ENCODE measurements at regions not wholly inside any gene's neighbourhood (a gene's known extent, or its start where the extent isn't known, plus 50 kb on each side); places are given as distances from the start of the nearest gene placed in this dataset.
"Not testable (repeated sequence)": the region's sequence is repeated elsewhere in the genome, so short reads cannot be mapped to it uniquely, and the experiment has no call there.

GRCh38 chr11:67804435-67805252 is 130.2 kb upstream of the ALDH3B2 start:
- not testable (repeated sequence) for DNase-seq

GRCh38 chr11:67803519-67803918 is 129.1 kb upstream of the ALDH3B2 start:
- not testable (repeated sequence) for DNase-seq

GRCh38 chr11:67803055-67803454 is 128.6 kb upstream of the ALDH3B2 start:
- DNase-seq: not testable (repeated sequence)

- not testable (repeated sequence) for DNase-seq
Measured at GRCh38 chr11:67802623-67803022, 128.2 kb upstream of the ALDH3B2 start.

GRCh38 chr11:67801397-67801796 is 127.0 kb upstream of the ALDH3B2 start:
- DNase-seq: not testable (repeated sequence)

- DNase-seq: not testable (repeated sequence)
Measured at GRCh38 chr11:67800591-67800990, 126.2 kb upstream of the ALDH3B2 start.

- DNase-seq: not testable (repeated sequence)
Measured at GRCh38 chr11:67799808-67800207, 125.4 kb upstream of the ALDH3B2 start.

GRCh38 chr11:67797726-67798521 is 123.5 kb upstream of the ALDH3B2 start:
- DNase-seq: not testable (repeated sequence)

- DNase-seq: no peak
Measured at GRCh38 chr11:67795746-67796145, 121.3 kb upstream of the ALDH3B2 start.

GRCh38 chr11:67793750-67794149 is 119.3 kb upstream of the ALDH3B2 start:
- not testable (repeated sequence) for DNase-seq

- not testable (repeated sequence) for DNase-seq
Measured at GRCh38 chr11:67792273-67792990, 118.0 kb upstream of the ALDH3B2 start.

- not testable (repeated sequence) for DNase-seq
Measured at GRCh38 chr11:67791598-67792170, 117.3 kb upstream of the ALDH3B2 start.

GRCh38 chr11:67788341-67788695 is 113.9 kb upstream of the ALDH3B2 start:
- not testable (repeated sequence) for DNase-seq

GRCh38 chr11:67787681-67788340 is 113.4 kb upstream of the ALDH3B2 start:
- DNase-seq: not testable (repeated sequence)

- DNase-seq: not testable (repeated sequence)
Measured at GRCh38 chr11:67781967-67782366, 107.5 kb upstream of the ALDH3B2 start.

GRCh38 chr11:67781506-67781905 is 107.1 kb upstream of the ALDH3B2 start:
- not testable (repeated sequence) for DNase-seq

GRCh38 chr11:67780056-67780455 is 105.6 kb upstream of the ALDH3B2 start:
- DNase-seq: no peak

- not testable (repeated sequence) for DNase-seq
Measured at GRCh38 chr11:67779189-67779875, 104.9 kb upstream of the ALDH3B2 start.

GRCh38 chr11:67776852-67777520 is 102.6 kb upstream of the ALDH3B2 start:
- DNase-seq: no peak

GRCh38 chr11:67774175-67774574 is 99.8 kb upstream of the ALDH3B2 start:
- DNase-seq: peak; percentile 25
